Esophagus squamous epithelium (tissue), 4 donors: ENCODE measurements at regions not wholly inside any gene's neighbourhood (a gene's known extent, or its start where the extent isn't known, plus 50 kb on each side); places are given as distances from the start of the nearest gene placed in this dataset.

ENCODE experiments used
- POLR2A ChIP-seq, 4 donors: fragments of 450-650 bp; IDR thresholded peaks; one replicate each; pipeline ENCODE4 v1.6.1; 2017; ENCODE audit warnings: antibody characterized with exemption in 4 of 4, mild to moderate bottlenecking in 4 of 4, moderate library complexity in 3 of 4
- TF ChIP-seq, protein P1 (sequence below), 6 experiments: fragments of 450-650 bp in 4 of 6; fragments of 200-600 bp in 2 of 6; sonication (generic) in 2 of 6; IDR thresholded peaks; one replicate each; pipeline ENCODE4 v1.5.1; 2016 to 2019; ENCODE audit warnings: antibody characterized with exemption in 6 of 6, mild to moderate bottlenecking in 4 of 6, moderate library complexity in 4 of 6

DNA sequence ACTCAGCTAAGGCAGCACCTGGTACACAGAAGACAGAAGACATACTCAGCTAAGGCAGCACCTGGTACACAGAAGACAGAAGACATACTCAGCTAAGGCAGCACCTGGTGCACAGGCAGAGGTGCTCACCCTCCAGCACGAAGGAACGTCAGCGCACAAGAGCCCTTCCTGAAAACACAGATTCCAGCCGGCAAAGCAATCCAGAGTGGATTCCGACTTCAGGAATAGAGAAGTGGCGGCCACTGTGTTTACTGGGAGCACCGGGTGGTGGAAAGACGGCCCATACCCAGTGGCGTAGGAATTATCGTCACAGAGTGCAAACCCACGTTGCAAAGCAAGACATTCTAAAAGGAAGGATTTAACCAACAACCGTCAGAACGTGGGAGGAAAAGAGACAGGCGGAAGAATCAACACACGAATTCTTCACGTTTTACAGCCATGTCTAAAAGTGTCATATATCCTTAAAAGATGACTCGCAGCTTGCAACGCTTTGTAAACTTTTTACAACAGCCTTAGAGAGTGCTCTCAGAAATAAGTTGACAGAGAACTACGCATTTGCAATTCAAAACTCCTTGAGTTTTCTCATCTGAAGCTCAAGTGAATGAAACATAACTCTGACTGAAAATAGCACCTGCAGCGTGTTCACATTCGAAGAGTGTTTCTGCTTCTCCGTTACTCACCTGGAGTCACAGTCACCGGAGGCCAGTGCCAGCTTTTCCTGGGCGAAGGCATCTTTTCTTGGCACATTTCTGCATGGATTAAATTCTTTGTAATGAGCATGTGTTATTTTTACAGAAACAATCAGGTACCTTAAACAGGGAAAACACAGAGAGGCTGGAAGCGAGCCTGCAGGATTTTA is 55.8 kb upstream of the GALNT9 start:
- TF ChIP-seq POLR2A (IDR thresholded peaks at IDR 0.05) = no peak
- TF ChIP-seq, protein P1, sequence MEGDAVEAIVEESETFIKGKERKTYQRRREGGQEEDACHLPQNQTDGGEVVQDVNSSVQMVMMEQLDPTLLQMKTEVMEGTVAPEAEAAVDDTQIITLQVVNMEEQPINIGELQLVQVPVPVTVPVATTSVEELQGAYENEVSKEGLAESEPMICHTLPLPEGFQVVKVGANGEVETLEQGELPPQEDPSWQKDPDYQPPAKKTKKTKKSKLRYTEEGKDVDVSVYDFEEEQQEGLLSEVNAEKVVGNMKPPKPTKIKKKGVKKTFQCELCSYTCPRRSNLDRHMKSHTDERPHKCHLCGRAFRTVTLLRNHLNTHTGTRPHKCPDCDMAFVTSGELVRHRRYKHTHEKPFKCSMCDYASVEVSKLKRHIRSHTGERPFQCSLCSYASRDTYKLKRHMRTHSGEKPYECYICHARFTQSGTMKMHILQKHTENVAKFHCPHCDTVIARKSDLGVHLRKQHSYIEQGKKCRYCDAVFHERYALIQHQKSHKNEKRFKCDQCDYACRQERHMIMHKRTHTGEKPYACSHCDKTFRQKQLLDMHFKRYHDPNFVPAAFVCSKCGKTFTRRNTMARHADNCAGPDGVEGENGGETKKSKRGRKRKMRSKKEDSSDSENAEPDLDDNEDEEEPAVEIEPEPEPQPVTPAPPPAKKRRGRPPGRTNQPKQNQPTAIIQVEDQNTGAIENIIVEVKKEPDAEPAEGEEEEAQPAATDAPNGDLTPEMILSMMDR (IDR thresholded peaks at IDR 0.05) = no peak
